Body of pancreas (tissue), 4 donors: ENCODE measurements at regions not wholly inside any gene's neighbourhood (a gene's known extent, or its start where the extent isn't known, plus 50 kb on each side); places are given as distances from the start of the nearest gene placed in this dataset.

Experiments
- ATAC-seq: fragments of 150-250 bp; one replicate; pipeline ENCODE4 v1.9.1; 2016
- DNase-seq, 4 donors: peaks; one replicate each; pipeline ENCODE4 v3.0.0-alpha.2; 2019
- H3K27ac ChIP-seq, 4 donors: fragments of 200-600 bp; sonication (generic); 1 replicate in 3 of 4; 2 replicates in 1 of 4; pipeline versions ENCODE4 v1.5.1 to v1.6.1; 2016 to 2019; ENCODE audit warnings: mild to moderate bottlenecking in 1 of 4, mixed read lengths in 1 of 4, moderate library complexity in 1 of 4
- H3K27me3 ChIP-seq, 2 donors: fragments of 200-600 bp; sonication (generic); one replicate each; pipeline ENCODE4 v1.6.0; 2016; ENCODE audit warnings: mild to moderate bottlenecking in 1 of 2
- H3K36me3 ChIP-seq, 2 donors: fragments of 200-600 bp; sonication (generic); replicated peaks in 1 of 2; 2 replicates each; pipeline ENCODE4 v1.5.1; 2016; ENCODE audit warnings: low read depth in 2 of 2; ENCODE audit not compliant: insufficient read depth in 1 of 2
- H3K4me1 ChIP-seq: fragments of 200-600 bp; sonication (generic); one replicate; pipeline ENCODE4 v1.6.0; 2016
- H3K4me3 ChIP-seq, 2 donors: fragments of 200-600 bp; sonication (generic); 1 replicate in 1 of 2; 2 replicates in 1 of 2; pipeline ENCODE4 v1.5.1; 2016 to 2019
- H3K9me3 ChIP-seq, 3 donors: fragments of 200-600 bp; sonication (generic); 1 replicate in 2 of 3; 2 replicates in 1 of 3; pipeline ENCODE4 v1.5.1; 2016
- POLR2A ChIP-seq, 3 donors: fragments of 450-650 bp; IDR thresholded peaks; one replicate each; pipeline ENCODE4 v1.6.1; 2016; ENCODE audit warnings: antibody characterized with exemption in 3 of 3, mild to moderate bottlenecking in 2 of 3
- WGBS, 2 donors: methylation state at CpG; one replicate each; pipeline ENCODE4 v1.1.5; 2017; 5-methylcytosine and 5-hydroxymethylcytosine counted together
- intact Hi-C: fragments of 100-400 bp; cut with DNase I; formaldehyde crosslinking; loops from one replicate; pipeline ENCODE4 v1.15.1; 2023
- TF ChIP-seq, protein P1 (sequence below), 7 experiments: fragments of 450-650 bp in 4 of 7; fragments of 200-600 bp in 3 of 7; sonication (generic) in 3 of 7; IDR thresholded peaks; one replicate each; pipeline ENCODE4 v1.5.1; 2016 to 2019; ENCODE audit warnings: antibody characterized with exemption in 7 of 7

DNA sequence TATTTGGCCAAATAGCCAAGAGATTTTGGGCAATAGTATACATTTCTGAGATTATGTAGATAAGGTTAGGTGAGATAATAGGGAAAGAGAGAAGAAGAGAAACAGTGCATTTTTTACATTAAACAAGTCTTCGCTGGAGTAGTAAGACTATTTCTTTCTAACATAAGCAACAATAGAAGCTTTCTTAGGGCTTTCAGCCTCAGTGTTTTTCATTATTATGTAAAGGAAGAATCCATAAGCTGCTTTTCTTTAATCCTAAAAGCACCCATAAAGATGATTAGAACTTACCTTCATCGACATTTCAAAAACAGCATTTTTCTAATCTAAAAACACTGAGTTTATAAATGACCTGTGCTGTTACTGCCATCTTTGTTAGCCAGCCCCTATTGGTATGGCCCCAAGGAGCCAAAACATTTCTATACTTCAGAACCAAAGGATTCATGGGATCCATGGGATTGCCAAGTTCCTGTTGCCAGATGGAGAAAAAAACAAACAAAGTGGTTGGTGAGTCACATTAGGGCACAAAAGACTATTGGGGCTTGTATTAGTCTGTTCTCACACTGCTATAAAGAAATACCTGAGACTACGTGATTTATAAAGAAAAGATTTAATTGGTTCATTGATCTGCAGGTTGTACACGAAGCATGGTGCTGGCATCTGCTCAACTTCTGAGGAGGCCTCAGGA lies 88.2 kb downstream of the SCG2 start:
- no peak overlapping the region for H3K4me3 ChIP-seq
- TF ChIP-seq, protein P1, sequence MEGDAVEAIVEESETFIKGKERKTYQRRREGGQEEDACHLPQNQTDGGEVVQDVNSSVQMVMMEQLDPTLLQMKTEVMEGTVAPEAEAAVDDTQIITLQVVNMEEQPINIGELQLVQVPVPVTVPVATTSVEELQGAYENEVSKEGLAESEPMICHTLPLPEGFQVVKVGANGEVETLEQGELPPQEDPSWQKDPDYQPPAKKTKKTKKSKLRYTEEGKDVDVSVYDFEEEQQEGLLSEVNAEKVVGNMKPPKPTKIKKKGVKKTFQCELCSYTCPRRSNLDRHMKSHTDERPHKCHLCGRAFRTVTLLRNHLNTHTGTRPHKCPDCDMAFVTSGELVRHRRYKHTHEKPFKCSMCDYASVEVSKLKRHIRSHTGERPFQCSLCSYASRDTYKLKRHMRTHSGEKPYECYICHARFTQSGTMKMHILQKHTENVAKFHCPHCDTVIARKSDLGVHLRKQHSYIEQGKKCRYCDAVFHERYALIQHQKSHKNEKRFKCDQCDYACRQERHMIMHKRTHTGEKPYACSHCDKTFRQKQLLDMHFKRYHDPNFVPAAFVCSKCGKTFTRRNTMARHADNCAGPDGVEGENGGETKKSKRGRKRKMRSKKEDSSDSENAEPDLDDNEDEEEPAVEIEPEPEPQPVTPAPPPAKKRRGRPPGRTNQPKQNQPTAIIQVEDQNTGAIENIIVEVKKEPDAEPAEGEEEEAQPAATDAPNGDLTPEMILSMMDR (IDR thresholded peaks at IDR 0.05): no peak
- TF ChIP-seq POLR2A (IDR thresholded peaks at IDR 0.05): no peak
- H3K27me3 ChIP-seq: no peaks in the 10 kb centered on the region
- no peak for DNase-seq
- ATAC-seq: no peak
- WGBS, 2 donors: 71 to 75% methylated on average over 4 of the region's 4 CpGs
- no peaks in the 10 kb centered on the region for H3K9me3 ChIP-seq
- no peaks in the 10 kb centered on the region for H3K4me1 ChIP-seq
- H3K36me3 ChIP-seq: no peaks in the 10 kb centered on the region
- intact Hi-C loops: no loop called here
- no peak overlapping the region for H3K27ac ChIP-seq

GRCh38 chr2:223519471-223519870 lies 82.7 kb downstream of the SCG2 start:
- TF ChIP-seq POLR2A (IDR thresholded peaks at IDR 0.05): no peak
- Histone ChIP-seq H3K27ac (no peak overlapping the region), H3K36me3 (no peaks in the 10 kb centered on the region), H3K9me3 (no peaks in the 10 kb centered on the region), H3K4me1 (no peaks in the 10 kb centered on the region), H3K4me3 (no peak overlapping the region), H3K27me3 (no peaks in the 10 kb centered on the region)
- DNase-seq (no peak), ATAC-seq (no peak)
- intact Hi-C loops: no loop called here

- H3K9me3 ChIP-seq: no peaks in the 10 kb centered on the region
- no peaks in the 10 kb centered on the region for H3K36me3 ChIP-seq
- no peak for ATAC-seq
- 69 to 76% methylated on average over 2 of the region's 2 CpGs for WGBS, 2 donors
- H3K4me3 ChIP-seq: no peak overlapping the region
- intact Hi-C loops: no loop called here
- no peak overlapping the region for H3K27ac ChIP-seq
- H3K4me1 ChIP-seq: no peaks in the 10 kb centered on the region
- no peaks in the 10 kb centered on the region for H3K27me3 ChIP-seq
- DNase-seq: no peak
- TF ChIP-seq, protein P1 (IDR thresholded peaks at IDR 0.05): no peak
- no peak for TF ChIP-seq POLR2A (IDR thresholded peaks at IDR 0.05)
Observed at GRCh38 chr2:223522796-223523195, 79.4 kb downstream of the SCG2 start.

- no peaks in the 10 kb centered on the region for H3K4me1 ChIP-seq
- H3K27me3 ChIP-seq: no peaks in the 10 kb centered on the region
- DNase-seq (no peak), ATAC-seq (no peak)
- intact Hi-C loops: no loop called here
- H3K27ac ChIP-seq: no peak overlapping the region
- no peak for TF ChIP-seq POLR2A (IDR thresholded peaks at IDR 0.05)
- TF ChIP-seq, protein P1 (IDR thresholded peaks at IDR 0.05): no peak
- no peaks in the 10 kb centered on the region for H3K36me3 ChIP-seq
- WGBS, 2 donors: 81 to 91% methylated on average over 4 of the region's 4 CpGs
- no peak overlapping the region for H3K4me3 ChIP-seq
- H3K9me3 ChIP-seq: no peaks in the 10 kb centered on the region
Observed at GRCh38 chr2:223523551-223524001, 78.6 kb downstream of the SCG2 start.

- ATAC-seq (no peak), DNase-seq (no peak)
- Histone ChIP-seq H3K4me3 (no peak overlapping the region), H3K4me1 (no peaks in the 10 kb centered on the region), H3K27me3 (no peaks in the 10 kb centered on the region), H3K36me3 (no peaks in the 10 kb centered on the region), H3K9me3 (no peaks in the 10 kb centered on the region), H3K27ac (no peak overlapping the region)
- intact Hi-C loops: no loop called here
- TF ChIP-seq, protein P1 (IDR thresholded peaks at IDR 0.05): no peak
- no peak for TF ChIP-seq POLR2A (IDR thresholded peaks at IDR 0.05)
- 84 to 91% methylated on average over 1 of the region's 1 CpG for WGBS, 2 donors
Observed at GRCh38 chr2:223524066-223524465, 78.1 kb downstream of the SCG2 start.
